ENCODE measurements at regions not wholly inside any gene's neighbourhood (a gene's known extent, or its start where the extent isn't known, plus 50 kb on each side); places are given as distances from the start of the nearest gene placed in this dataset.

- H3K4me1 ChIP-seq = peaks cover 16% of the 10 kb centered on the region
- H3K4me3 Mint-ChIP-seq (ENCODE audit: unreplicated experiment) = no peak overlapping the region
- no peaks in the 10 kb centered on the region for H3K9me3 Mint-ChIP-seq (ENCODE audit: unreplicated experiment)
- H3K36me3 Mint-ChIP-seq (ENCODE audit: insufficient read depth, unreplicated experiment) = no peaks in the 10 kb centered on the region
- H3K27me3 ChIP-seq (replicated peaks; ENCODE audit: control insufficient read depth, insufficient read depth, low read length) = no peaks in the 10 kb centered on the region
- peaks cover 3% of the 10 kb centered on the region for H3K27me3 Mint-ChIP-seq (ENCODE audit: insufficient read depth, unreplicated experiment)
- ChIA-PET CTCF (no interaction called here), POLR2A (no interaction called here)
- no TSS peak for BruUV-seq (replicated peaks)
- H3K4me3 ChIP-seq (ENCODE audit: low read depth, low read length) = no peak overlapping the region
- H3K4me1 Mint-ChIP-seq (ENCODE audit: low read depth, unreplicated experiment) = peaks cover 27% of the 10 kb centered on the region
- TF ChIP-seq CTCF (IDR thresholded peaks at IDR 0.05; ENCODE audit: insufficient read depth in 1 of 2, low read depth in 1 of 2, low read length in 1 of 2, severe bottlenecking in 1 of 2, unreplicated experiment in 1 of 2) = no peak
- intact Hi-C loops (cut with micrococcal nuclease; ENCODE audit: unreplicated experiment) = loop anchor here (5.0 to 10.0 kb wide), 2 partner anchors 42 to 530 kb away; no protein-coding TSS in a partner anchor
- H3K36me3 ChIP-seq (ENCODE audit: control insufficient read depth, insufficient read depth, low read length) = no peaks in the 10 kb centered on the region
- H3K9me3 ChIP-seq = no peaks in the 10 kb centered on the region
- no peak for DNase-seq
- H3K27ac Mint-ChIP-seq (ENCODE audit: unreplicated experiment) = no peak overlapping the region
Measured at GRCh38 chr21:27804515-27804914, 837.6 kb upstream of the ADAMTS5 start.

GRCh38 chr21:27803571-27803970, 836.7 kb upstream of the ADAMTS5 start:
- no peak overlapping the region for H3K4me3 Mint-ChIP-seq (ENCODE audit: unreplicated experiment)
- TF ChIP-seq CTCF (IDR thresholded peaks at IDR 0.05; ENCODE audit: insufficient read depth in 1 of 2, low read depth in 1 of 2, low read length in 1 of 2, severe bottlenecking in 1 of 2, unreplicated experiment in 1 of 2) = no peak
- Histone ChIP-seq H3K4me1 (peaks cover 16% of the 10 kb centered on the region), H3K4me3 (ENCODE audit: low read depth, low read length) (no peak overlapping the region), H3K27me3 (replicated peaks; ENCODE audit: control insufficient read depth, insufficient read depth, low read length) (no peaks in the 10 kb centered on the region), H3K9me3 (no peaks in the 10 kb centered on the region), H3K36me3 (ENCODE audit: control insufficient read depth, insufficient read depth, low read length) (no peaks in the 10 kb centered on the region)
- no peak for DNase-seq
- intact Hi-C loops (cut with micrococcal nuclease; ENCODE audit: unreplicated experiment) = loop anchor here (5.0 to 10.0 kb wide), 2 partner anchors 41 to 531 kb away; no protein-coding TSS in a partner anchor
- ChIA-PET POLR2A (no interaction called here), CTCF (no interaction called here)
- no peaks in the 10 kb centered on the region for H3K36me3 Mint-ChIP-seq (ENCODE audit: insufficient read depth, unreplicated experiment)
- H3K27ac Mint-ChIP-seq (ENCODE audit: unreplicated experiment) = no peak overlapping the region
- H3K27me3 Mint-ChIP-seq (ENCODE audit: insufficient read depth, unreplicated experiment) = peaks cover 3% of the 10 kb centered on the region
- H3K9me3 Mint-ChIP-seq (ENCODE audit: unreplicated experiment) = no peaks in the 10 kb centered on the region
- H3K4me1 Mint-ChIP-seq (ENCODE audit: low read depth, unreplicated experiment) = peaks cover 27% of the 10 kb centered on the region
- no TSS peak for BruUV-seq (replicated peaks)

- Histone ChIP-seq H3K36me3 (ENCODE audit: control insufficient read depth, insufficient read depth, low read length) (no peaks in the 10 kb centered on the region), H3K4me3 (ENCODE audit: low read depth, low read length) (no peak overlapping the region), H3K27me3 (replicated peaks; ENCODE audit: control insufficient read depth, insufficient read depth, low read length) (no peaks in the 10 kb centered on the region), H3K4me1 (peaks cover 16% of the 10 kb centered on the region), H3K9me3 (no peaks in the 10 kb centered on the region)
- POLR2A ChIA-PET = no interaction called here
- Mint-ChIP-seq H3K27me3 (ENCODE audit: insufficient read depth, unreplicated experiment) (peaks cover 3% of the 10 kb centered on the region), H3K36me3 (ENCODE audit: insufficient read depth, unreplicated experiment) (no peaks in the 10 kb centered on the region), H3K4me1 (ENCODE audit: low read depth, unreplicated experiment) (peaks cover 27% of the 10 kb centered on the region), H3K27ac (ENCODE audit: unreplicated experiment) (no peak overlapping the region), H3K4me3 (ENCODE audit: unreplicated experiment) (no peak overlapping the region), H3K9me3 (ENCODE audit: unreplicated experiment) (no peaks in the 10 kb centered on the region)
- TF ChIP-seq CTCF (IDR thresholded peaks at IDR 0.05; ENCODE audit: insufficient read depth in 1 of 2, low read depth in 1 of 2, low read length in 1 of 2, severe bottlenecking in 1 of 2, unreplicated experiment in 1 of 2) = peak; percentile 54 to 55
- no TSS peak for BruUV-seq (replicated peaks)
- DNase-seq = peak in 1 of 2 experiments; percentile 43
- CTCF ChIA-PET = no interaction called here
- intact Hi-C loops (cut with micrococcal nuclease; ENCODE audit: unreplicated experiment) = loop anchor here (5.0 to 10.0 kb wide), 2 partner anchors 41 to 532 kb away; no protein-coding TSS in a partner anchor
Measured at GRCh38 chr21:27802816-27803475, 836.1 kb upstream of the ADAMTS5 start.

Data from Caco-2 (cell line).